Gastroesophageal sphincter (tissue), 3 donors: ENCODE measurements at regions not wholly inside any gene's neighbourhood (a gene's known extent, or its start where the extent isn't known, plus 50 kb on each side); places are given as distances from the start of the nearest gene placed in this dataset.

Experiments used
- CTCF ChIP-seq, 4 experiments: fragments of 200-600 bp in 2 of 4; fragments of 450-650 bp in 2 of 4; sonication (generic) in 1 of 4; IDR thresholded peaks; one replicate each; pipeline ENCODE4 v1.5.1; 2017 to 2019; ENCODE audit warnings: antibody characterized with exemption in 4 of 4, mild to moderate bottlenecking in 2 of 4, moderate library complexity in 2 of 4
- EP300 ChIP-seq: sonication (generic); formaldehyde crosslinking; IDR thresholded peaks from one replicate; pipeline ENCODE4 v1.6.1; 2017; ENCODE audit warnings: antibody characterized with exemption, mild to moderate bottlenecking
- POLR2A ChIP-seq, 2 donors: fragments of 450-650 bp; IDR thresholded peaks; one replicate each; pipeline ENCODE4 v1.6.1; 2017; ENCODE audit warnings: antibody characterized with exemption in 2 of 2, mild to moderate bottlenecking in 2 of 2, moderate library complexity in 1 of 2
- POLR2AphosphoS5 ChIP-seq: sonication (generic); formaldehyde crosslinking; IDR thresholded peaks from one replicate; pipeline ENCODE4 v1.6.1; 2017; ENCODE audit warnings: antibody characterized with exemption

- TF ChIP-seq CTCF (IDR thresholded peaks at IDR 0.05): no peak
- TF ChIP-seq POLR2AphosphoS5: no peak
- TF ChIP-seq EP300: no peak
- TF ChIP-seq POLR2A (IDR thresholded peaks at IDR 0.05): no peak
These were observed 117.2 kb downstream of the CAAP1 start for GRCh38 chr9:26775391-26775790.
